GM18520 (cell line): ENCODE measurements at regions not wholly inside any gene's neighbourhood (a gene's known extent, or its start where the extent isn't known, plus 50 kb on each side); places are given as distances from the start of the nearest gene placed in this dataset.

Source experiments
- ATAC-seq: cut with Tn5 transposase; IDR thresholded peaks from one replicate; pipeline ENCODE4 v1.9.1; 2021; ENCODE audit not compliant: unreplicated experiment

DNA sequence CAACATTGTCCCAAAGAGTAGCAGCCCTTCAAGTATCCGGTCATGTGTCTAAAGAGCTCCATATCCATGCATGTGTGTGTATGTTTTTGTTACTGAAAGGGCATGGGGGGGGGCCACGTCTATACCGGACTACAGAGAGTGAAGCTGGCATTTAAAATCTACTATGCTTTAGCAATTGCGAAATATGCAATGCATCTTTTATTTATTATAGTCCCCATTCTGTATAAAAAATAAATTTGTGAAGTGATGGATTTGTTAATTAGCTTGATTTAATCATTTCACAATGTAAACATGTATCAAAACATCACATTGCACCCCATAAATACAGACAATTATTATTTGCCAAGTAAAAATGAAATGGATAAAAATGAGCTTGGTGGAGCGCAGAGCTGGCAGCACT is 149.4 kb upstream of the ID2 start:
- ATAC-seq: no peak

GRCh38 chr2:8533923-8534322 is 147.9 kb upstream of the ID2 start:
- ATAC-seq: no peak

DNA sequence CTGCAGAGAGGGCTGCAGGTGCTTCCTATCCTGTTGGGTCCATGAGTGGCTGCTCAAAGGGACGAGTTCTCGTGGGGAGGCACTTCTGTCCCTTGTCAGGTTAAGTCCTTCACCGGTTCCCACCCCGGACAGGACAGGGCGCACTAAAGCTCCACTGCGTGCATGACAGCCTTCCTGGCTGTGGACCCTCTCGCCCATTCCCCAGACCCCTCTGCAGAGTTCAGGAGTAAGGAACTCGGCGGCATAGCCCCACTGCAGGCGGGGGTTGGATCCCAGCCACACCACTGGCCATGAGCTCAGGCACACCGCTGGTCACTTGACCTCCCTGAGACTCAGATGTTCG is 147.5 kb upstream of the ID2 start:
- no peak for ATAC-seq

DNA sequence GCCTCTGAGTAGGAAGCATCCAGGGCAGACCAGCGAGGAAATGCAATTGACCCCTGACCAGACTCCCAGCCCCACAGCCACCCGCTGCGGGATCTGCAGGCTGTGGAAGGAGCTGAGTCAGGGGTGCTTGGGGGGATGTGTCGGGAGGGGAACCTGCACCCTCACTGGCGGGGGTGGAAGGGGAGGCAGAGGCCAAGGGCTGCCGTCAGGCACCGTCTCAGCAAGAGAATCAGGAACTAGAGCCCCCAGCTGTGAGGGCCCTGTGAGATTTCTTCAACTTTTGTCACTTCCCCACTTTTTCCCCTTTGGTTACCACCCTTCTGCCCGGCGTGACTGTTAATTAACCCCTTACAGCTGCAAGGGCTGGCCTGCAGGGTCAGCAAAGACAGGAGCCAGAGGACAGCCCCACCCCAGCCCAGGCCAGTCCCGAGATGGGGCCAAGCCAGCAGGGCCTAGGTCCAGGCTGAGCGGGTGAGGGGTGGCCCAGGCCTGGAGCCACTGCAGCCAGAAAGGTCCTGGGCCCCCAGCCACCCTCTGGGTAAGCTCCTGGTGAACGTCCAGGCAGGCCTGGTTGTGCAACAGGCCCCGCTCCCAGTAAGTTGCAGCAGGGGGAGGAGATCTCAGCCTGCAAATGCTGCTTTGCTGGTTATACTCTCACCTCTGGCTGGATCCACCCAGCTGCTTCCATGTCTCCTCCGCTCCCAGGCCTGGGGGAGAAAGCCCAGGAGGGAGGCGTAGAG is 147.0 kb upstream of the ID2 start:
- ATAC-seq: no peak

DNA sequence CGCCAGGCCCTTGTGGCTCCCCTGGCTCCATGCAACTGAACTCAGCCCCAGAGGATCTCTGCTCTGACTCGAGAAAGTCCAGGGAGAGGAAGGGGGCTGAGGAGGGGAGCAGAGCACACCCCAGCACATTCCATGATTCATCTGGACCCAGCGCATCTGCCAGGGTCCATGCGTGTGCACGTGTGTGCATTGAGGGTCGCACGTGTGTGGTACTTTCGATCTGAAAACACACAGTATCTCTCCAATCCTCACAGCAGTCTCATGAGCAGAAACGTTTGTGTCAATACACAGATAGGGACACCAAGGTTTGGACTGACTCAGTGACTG is 146.4 kb upstream of the ID2 start:
- no peak for ATAC-seq

GRCh38 chr2:8535821-8536685 is 145.8 kb upstream of the ID2 start:
- no peak for ATAC-seq

DNA sequence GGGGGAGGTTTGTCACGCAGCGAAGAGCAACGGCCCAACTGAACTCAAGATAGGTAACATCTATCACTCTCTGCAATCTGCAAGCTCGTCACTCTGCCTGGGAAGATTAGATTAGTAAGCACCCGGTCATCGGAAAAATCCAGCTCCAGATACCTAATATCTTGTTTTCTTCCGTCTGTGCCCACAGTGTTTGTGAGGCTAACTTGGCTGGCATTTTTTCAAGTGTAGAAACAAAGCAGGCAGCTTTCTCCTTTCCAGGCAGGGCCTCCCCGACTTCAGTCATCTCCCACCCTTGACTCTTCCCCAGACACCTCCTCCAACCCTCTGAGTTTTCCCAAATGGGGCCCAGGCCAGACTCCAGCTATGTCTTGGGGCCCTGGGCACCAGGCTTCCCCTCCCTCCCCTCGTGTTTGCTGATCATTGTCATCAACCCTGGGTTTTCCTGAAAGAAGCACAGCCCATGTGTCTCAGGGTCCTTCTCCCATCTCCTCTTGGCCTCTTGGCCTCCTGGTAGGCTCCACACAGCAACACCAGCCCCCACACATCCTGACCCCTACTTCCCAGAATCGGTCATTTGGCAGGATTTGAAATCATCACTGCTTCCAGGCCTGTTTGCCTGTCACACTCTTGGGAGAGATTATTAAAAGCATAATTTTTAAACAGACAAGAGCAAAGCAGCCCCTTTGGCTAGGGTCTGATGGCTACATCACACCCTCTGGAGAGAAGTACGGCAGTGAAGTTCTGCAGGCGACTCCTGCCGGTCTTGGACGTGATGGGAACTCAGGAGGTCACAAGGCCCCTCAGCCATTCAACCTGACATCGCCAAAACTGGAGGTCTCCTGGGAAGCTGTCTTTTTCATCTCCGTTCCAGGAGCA is 144.9 kb upstream of the ID2 start:
- ATAC-seq: no peak

DNA sequence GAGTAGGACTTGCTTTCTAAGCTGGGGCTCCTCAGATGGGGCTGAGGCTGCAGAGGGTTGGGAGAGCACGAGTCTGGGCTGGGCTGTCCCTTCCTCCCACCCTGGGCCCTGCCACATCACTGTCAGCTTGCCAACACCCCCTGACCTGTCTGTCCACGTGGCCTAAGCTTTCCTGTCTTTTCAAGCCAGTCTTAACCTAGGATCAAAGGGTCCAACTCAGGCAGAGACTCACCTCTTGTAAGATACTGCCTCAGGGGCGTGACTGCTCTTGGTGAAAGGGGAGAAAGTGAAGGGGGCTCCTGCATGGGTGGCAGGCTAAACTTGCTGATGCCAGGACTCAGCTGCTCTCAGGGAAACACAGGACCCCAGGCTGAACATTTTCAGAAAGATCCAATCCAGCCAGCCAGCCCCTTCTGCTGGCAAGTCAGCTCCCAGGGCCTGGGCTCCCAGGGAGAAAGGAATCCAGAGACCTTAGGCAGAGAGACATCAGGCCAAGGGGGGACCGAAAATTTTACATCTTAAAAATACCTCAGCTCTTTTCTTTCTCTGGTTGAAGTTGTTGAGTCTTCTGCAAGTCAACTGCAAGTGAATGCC is 144.2 kb upstream of the ID2 start:
- ATAC-seq: no peak

DNA sequence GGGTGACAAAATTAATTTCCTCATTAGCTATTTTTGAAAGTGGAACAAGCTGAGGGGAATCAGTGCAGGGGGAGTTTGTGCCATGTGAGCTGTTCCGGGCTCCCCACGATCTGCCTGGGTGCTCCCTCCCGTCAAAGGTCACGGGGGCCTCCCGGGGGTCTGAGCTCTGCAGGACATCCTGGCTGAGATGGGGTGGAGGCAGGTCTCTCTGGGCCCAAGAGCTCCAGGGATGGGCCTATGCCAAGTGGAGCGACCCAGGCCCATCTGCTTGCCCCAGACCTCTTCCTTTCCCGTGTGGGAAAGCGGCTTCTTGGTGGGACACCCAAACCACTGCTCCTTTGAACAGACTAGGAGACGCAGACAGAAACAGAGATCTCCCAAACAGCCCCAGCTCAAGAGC is 143.3 kb upstream of the ID2 start:
- no peak for ATAC-seq

GRCh38 chr2:8538931-8539621 is 142.8 kb upstream of the ID2 start:
- ATAC-seq: no peak

DNA sequence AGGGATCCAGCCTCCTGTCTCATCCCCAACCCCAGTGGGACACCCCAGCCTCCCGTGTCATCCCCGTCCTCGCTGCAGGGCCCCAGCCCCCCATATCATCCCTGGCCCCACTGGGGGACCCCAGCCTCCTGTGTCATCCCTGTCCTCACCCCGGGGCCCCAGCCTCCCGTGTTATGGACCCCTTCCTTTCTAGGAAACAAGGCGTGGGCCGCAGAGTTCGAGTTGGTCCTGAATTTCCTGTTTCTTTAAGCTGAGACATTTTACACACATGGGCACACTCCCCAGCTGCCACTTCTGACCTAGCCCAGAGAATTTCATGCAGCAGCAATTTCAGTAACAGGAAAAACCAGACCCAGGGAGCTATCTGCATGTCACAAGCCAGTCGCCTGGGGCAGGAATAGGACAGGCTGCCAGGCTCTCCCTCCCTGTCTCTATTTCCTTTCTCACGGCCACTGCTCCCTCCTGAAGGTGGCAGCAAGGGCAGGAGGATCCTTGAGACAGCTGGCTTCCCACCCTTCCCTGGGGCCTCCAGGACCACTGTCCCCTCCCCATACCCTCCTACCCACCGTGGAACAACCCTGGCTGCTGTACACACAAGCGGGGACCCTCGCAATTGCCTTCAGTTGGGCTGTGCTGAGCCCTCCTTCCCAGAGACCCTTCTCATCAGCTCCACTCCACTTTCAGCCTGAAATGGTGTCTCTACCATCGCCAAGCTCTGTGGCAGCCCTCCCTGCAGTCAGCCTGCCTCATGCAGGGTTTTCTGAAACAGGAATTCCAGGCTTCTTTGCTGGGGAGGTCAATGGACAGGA is 141.9 kb upstream of the ID2 start:
- no peak for ATAC-seq

DNA sequence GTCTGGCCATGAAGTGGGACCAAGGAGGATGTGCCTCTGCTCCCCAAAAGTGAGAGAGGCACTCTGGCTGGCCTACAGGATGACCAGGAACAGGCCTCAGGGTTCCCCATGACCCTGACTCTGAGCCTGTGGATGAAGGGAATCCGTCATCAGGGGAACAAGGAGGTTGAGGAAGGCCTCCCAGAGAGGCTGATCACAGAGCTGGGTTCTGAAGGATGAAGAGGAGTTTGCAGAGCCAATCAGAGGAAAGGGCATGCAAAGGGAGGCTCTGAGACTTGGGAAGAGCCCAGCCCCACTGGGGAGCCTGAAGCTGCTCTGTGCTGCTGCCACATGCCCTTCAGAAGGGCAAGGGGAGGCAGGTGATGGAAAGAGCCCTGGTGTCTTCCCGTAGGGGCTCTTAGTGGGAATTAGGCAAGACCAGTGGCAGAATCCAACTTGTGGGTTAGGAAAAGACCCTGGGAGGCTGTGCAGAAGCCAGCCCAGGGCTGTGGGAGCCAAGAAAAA is 141.3 kb upstream of the ID2 start:
- ATAC-seq: no peak

GRCh38 chr2:8541223-8541622 is 140.6 kb upstream of the ID2 start:
- no peak for ATAC-seq

DNA sequence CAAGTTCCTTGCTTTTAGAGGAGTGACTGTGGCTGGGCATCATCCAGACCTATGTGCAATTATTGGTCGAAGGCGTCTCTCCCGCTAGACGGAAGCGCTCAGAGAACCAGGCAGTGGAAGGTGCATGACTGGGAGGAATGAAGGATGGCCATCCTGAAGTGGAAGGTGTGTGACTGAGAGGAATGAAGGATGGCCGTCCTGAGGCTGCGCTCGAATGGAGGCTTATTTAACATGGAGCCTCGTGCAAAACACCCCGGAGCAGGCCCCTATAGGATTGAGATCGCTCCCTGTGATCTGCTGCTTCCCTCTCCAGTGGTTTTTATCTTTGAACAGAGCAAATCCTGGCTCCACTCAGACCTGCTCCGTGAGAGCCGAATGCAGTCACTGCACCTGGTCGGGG is 140.2 kb upstream of the ID2 start:
- ATAC-seq: no peak

DNA sequence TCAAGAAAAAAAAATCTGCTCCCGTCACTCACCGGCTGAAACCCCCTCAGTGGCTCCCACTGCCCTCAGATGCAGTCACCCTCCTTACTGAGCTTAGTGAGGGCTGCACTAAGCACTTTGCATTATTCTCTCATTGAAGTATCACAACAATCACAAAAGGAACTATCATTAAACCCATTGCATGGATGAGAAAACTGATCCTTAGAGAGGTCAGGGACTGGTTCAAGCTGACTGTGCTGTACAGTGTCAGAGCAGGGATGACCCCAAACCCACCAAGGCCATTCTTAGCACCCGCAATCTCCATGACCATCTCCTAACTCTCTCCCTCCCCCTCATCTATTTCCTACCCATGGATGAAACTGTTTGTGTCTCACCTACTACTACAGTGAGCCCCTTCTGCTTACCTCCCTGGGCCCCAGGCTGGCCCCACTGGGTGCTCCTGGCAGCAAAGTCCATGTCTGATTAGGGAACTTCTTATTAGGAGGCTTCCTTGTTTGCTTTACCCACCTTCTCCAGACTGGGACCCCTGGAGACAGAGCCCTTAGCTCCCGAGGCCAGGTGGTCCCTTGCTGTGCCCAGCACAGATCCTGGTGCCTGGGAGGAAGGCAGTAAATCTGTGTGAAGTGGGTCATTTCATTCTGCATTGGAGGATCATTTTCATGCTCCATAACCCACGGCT is 139.3 kb upstream of the ID2 start:
- ATAC-seq: no peak

DNA sequence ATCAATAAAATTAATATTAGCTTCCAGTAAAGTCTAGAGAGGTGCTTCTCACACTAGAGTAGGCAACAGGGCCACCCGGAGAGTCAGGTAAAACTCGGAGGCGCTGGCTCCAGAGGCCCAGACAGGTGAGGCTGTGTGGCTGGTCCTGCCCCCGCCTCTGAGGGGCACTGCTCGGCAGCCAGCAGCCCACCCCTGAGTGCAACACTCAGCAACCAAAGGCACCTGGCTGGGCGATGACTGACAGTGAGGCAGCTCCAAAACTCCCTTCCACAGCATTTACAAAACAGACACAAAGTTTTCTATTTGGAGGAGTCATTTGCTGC is 138.8 kb upstream of the ID2 start:
- ATAC-seq: no peak

- ATAC-seq: peak; percentile 75
These were observed 138.3 kb upstream of the ID2 start for GRCh38 chr2:8543383-8544170.

DNA sequence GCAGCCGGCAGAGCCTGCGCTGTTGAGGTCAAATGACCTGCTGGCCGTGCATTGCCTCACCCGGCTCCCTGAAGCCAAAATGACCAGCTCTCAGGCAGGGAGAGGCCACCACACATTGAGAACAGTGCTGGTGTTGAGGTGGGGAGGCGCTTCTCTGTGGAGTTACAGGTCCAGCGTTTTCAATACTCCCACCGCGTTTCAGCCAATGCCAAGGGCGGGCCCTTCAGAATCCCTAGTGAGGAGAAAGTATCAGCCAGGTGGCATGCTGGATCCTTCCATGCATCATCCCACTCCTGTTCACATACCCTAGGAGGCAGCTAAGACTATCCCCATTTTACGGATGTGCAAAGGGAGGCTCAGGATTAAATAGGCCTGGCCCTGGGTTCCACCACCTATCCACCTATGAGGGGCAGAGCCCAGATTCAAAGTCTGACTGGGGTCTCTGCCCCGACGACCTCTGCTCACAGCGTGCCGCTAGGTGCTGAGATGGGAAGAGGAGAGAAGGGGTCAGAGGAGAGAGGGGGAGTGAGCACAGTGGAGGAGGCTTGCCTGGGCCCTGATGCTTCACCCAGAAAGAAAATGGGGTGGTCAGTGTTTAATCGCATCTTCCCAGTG is 137.6 kb upstream of the ID2 start:
- no peak for ATAC-seq
